C4-2B (cell line): ENCODE measurements at regions not wholly inside any gene's neighbourhood (a gene's known extent, or its start where the extent isn't known, plus 50 kb on each side); places are given as distances from the start of the nearest gene placed in this dataset.
A peak's percentile ranks its signal among the peaks of the same experiment; 100 is the strongest.

Experiments
- H3K27ac ChIP-seq: fragments of 450-650 bp; 2 replicates; pipeline ENCODE4 v1.5.1; 2017
- ZFX ChIP-seq: fragments of 450-650 bp; IDR thresholded peaks from 2 replicates; pipeline ENCODE4 v1.6.1; 2017
- TF ChIP-seq, protein P1 (sequence below): fragments of 450-650 bp; conservative IDR thresholded peaks from 2 replicates; pipeline ENCODE4 v1.5.1; 2017; ENCODE audit warnings: mild to moderate bottlenecking

DNA sequence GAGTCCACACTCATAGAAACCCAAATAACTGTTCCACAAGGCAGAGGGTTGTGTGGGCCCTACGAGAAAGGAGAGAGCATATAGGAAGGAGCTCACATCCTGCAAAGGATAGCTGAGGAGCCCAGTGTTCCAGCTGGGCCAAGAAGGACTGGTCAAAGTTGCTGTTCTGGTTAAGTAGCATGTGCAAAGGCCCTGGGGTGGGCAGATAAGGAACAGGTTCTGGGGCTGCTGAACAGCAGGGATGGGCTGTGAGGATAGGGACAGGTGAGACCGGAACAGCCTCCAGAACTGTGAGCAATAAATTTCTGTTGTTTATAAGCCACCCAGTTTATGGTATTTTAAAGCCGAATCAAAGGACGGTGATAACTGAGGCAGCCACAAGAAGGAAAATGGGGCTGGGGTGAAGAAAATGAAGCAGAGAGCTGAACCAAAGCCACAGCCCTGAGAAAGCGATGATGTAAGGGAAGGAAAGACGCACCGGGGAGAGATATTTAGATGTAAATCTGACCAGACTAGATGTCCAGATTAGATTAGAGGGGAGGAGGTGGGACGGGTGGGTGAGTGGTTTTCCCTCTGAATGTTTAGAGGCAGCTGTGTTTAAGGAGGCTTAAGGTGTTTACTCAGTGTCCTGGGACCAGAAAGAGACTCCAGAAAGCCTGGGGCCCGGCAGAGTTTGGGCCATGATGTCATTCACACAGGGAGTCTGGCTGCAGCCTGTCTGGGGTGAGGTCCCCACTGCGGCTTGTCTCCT is 180.8 kb upstream of the BCOR start:
- no peak overlapping the region for H3K27ac ChIP-seq
- TF ChIP-seq ZFX, result no peak
- TF ChIP-seq, protein P1, sequence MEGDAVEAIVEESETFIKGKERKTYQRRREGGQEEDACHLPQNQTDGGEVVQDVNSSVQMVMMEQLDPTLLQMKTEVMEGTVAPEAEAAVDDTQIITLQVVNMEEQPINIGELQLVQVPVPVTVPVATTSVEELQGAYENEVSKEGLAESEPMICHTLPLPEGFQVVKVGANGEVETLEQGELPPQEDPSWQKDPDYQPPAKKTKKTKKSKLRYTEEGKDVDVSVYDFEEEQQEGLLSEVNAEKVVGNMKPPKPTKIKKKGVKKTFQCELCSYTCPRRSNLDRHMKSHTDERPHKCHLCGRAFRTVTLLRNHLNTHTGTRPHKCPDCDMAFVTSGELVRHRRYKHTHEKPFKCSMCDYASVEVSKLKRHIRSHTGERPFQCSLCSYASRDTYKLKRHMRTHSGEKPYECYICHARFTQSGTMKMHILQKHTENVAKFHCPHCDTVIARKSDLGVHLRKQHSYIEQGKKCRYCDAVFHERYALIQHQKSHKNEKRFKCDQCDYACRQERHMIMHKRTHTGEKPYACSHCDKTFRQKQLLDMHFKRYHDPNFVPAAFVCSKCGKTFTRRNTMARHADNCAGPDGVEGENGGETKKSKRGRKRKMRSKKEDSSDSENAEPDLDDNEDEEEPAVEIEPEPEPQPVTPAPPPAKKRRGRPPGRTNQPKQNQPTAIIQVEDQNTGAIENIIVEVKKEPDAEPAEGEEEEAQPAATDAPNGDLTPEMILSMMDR, result no peak

DNA sequence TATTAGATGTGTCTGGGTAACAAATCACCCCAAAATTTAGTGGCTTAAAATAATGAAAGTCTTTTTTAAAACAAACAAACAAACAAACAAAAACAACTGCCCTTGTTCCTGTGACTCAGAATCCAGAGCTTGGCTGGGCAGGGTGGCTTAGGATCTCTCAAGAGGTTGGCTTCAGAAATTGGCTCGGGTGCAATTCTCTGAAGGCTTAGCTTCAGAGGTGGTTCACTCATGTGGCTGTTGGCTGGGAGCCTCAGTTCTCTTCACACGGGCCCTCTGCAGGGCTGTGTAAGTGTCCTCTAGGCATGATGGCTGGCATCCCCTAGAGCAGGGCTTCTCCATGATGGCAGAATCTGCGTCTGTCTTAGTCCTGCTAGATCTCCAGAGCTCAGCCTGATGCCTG is 179.9 kb upstream of the BCOR start:
- TF ChIP-seq, protein P1, result no peak
- no peak for TF ChIP-seq ZFX
- H3K27ac ChIP-seq, result no peak overlapping the region

GRCh38 chrX:40273356-40274050 is 175.7 kb upstream of the BCOR start:
- TF ChIP-seq, protein P1, result no peak
- TF ChIP-seq ZFX, result no peak

DNA sequence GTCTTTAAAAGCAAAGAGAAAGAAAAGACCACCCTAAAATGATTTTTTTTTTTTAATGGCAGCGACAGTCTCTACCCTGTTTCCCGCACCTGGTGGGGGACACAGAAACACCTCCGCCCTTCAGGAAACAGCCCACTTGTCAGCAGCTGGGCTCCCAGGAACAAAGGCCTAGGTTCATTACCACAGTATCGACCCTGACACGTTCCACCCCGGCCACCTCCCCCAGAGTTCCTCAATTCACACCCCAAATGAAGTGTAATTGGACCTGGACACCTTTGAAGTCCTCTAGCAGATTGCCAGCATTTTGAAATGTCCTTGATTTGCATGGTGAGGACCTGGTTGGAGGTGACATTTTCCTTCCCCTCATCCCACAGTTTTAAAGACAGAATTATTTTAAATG is 175.0 kb upstream of the BCOR start:
- no peak for TF ChIP-seq ZFX
- TF ChIP-seq, protein P1, result no peak
- no peak overlapping the region for H3K27ac ChIP-seq

More at GRCh38 chrX:40273356-40274050, 175.7 kb upstream of the BCOR start:
- no peak overlapping the region for H3K27ac ChIP-seq

GRCh38 chrX:40272141-40272540 is 174.4 kb upstream of the BCOR start:
- H3K27ac ChIP-seq, result no peak overlapping the region
- no peak for TF ChIP-seq ZFX
- TF ChIP-seq, protein P1, result no peak

DNA sequence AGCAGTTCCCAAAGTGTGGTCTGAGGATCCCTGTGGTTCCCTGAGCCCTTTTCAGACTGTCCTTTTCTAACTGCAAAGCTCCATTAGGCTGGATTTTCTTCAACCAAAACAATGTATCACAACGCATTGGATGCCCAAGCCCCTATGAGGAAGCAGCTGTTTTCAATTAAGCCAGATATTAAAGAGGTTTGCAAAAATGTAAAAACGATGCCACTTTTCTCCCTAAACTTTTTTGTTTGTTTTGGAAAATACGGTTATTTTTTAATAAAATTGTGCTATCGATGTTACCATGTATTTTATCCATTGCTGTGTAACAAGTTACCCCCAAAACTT is 170.4 kb upstream of the BCOR start:
- TF ChIP-seq, protein P1, result no peak
- TF ChIP-seq ZFX, result no peak
- H3K27ac ChIP-seq, result no peak overlapping the region

GRCh38 chrX:40267334-40268187 is 169.8 kb upstream of the BCOR start:
- TF ChIP-seq ZFX, result no peak
- TF ChIP-seq, protein P1, result peak; percentile 57
- peak overlapping the region; percentile 60 for H3K27ac ChIP-seq
